ENCODE measurements at regions not wholly inside any gene's neighbourhood (a gene's known extent, or its start where the extent isn't known, plus 50 kb on each side); places are given as distances from the start of the nearest gene placed in this dataset.
"Not testable (repeated sequence)": the region's sequence is repeated elsewhere in the genome, so short reads cannot be mapped to it uniquely, and the experiment has no call there.

GRCh38 chr12:82529101-82529500 lies 157.6 kb upstream of the TMTC2 start:
- DNase-seq (ENCODE audit: low spot score), result no peak

GRCh38 chr12:82529954-82530353 lies 156.8 kb upstream of the TMTC2 start:
- DNase-seq (ENCODE audit: low spot score), result no peak

GRCh38 chr12:82530394-82530793 lies 156.3 kb upstream of the TMTC2 start:
- DNase-seq (ENCODE audit: low spot score), result no peak

GRCh38 chr12:82533341-82533740 lies 153.4 kb upstream of the TMTC2 start:
- DNase-seq (ENCODE audit: low spot score), result no peak

- no peak for DNase-seq (ENCODE audit: low spot score)
Observed at GRCh38 chr12:82537436-82537835, 149.3 kb upstream of the TMTC2 start.

DNA sequence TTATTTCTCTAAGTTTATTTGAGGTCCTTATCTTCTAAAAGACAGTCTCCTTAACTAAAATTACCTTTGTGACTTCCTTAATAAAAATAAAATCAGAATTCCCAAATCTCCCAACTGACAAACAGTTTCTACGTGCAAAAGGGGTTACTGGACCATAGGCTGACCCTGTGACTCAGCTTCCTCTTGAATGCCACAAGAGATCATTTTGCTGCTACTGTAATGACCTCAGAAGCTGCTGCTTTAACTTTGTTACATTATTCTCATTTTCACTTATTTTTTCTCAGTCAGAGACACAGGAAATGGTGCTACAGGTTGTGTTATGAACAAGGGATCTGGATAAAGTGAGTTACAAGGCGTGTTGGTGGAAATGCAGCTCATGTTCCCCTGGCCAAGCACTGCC lies 132.2 kb upstream of the TMTC2 start:
- no peak for DNase-seq (ENCODE audit: low spot score)

- no peak for DNase-seq (ENCODE audit: low spot score)
Observed at GRCh38 chr12:82555699-82556098, 131.0 kb upstream of the TMTC2 start.

GRCh38 chr12:82565966-82566365 lies 120.7 kb upstream of the TMTC2 start:
- DNase-seq (ENCODE audit: low spot score), result no peak

GRCh38 chr12:82567688-82568087 lies 119.0 kb upstream of the TMTC2 start:
- DNase-seq (ENCODE audit: low spot score), result no peak

DNA sequence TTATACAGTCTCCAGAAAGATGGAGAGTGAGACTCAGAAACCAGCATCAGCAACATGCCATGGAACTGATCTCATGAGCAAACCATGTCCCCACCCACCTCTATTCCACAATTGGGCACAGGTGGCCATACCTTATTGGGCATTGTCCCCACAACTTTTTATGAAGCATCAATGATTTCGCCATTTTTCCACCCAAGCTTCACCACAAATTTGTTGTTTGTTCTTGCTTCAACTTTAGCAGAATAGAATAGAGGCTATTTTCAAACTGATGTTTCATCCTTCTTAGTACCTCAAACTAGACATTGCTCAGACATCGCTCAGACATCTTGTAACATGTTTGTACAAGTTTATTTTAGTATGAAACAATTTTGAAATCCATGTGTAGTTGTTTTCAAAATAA lies 112.5 kb upstream of the TMTC2 start:
- DNase-seq (ENCODE audit: low spot score), result no peak

GRCh38 chr12:82578725-82579124 lies 108.0 kb upstream of the TMTC2 start:
- no peak for DNase-seq (ENCODE audit: low spot score)

- DNase-seq (ENCODE audit: low spot score), result no peak
Observed at GRCh38 chr12:82583756-82584155, 103.0 kb upstream of the TMTC2 start.

- DNase-seq (ENCODE audit: low spot score), result no peak
Observed at GRCh38 chr12:82593143-82593542, 93.6 kb upstream of the TMTC2 start.

DNA sequence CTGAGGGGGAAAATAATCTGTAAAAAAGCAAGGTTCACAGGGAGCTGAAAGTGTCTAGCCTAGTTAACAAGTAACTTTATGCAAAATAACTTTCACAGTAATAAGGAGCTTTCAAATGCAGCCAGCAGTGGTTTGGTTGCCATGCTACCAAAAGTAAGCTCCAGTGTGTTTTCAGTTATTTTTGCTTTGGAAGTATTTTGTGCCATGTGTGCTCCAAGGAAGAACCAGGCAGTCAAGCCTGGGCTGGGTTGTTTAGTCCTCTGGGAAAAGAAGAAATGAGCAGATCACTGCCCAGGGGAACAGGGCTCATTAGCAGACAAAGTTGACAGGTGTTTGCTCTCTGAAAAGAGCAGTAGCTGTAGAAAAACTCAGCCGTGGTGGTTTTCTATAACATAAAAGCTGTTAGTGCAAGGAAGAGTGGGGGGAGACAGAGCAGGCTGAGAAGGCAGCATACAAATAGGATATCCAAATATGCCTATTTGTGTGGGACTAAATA lies 92.8 kb upstream of the TMTC2 start:
- DNase-seq (ENCODE audit: low spot score), result no peak

- no peak for DNase-seq (ENCODE audit: low spot score)
Observed at GRCh38 chr12:82595941-82596340, 90.8 kb upstream of the TMTC2 start.

- DNase-seq (ENCODE audit: low spot score), result no peak
Observed at GRCh38 chr12:82596483-82596882, 90.2 kb upstream of the TMTC2 start.

GRCh38 chr12:82600379-82600778 lies 86.3 kb upstream of the TMTC2 start:
- DNase-seq (ENCODE audit: low spot score), result no peak

DNA sequence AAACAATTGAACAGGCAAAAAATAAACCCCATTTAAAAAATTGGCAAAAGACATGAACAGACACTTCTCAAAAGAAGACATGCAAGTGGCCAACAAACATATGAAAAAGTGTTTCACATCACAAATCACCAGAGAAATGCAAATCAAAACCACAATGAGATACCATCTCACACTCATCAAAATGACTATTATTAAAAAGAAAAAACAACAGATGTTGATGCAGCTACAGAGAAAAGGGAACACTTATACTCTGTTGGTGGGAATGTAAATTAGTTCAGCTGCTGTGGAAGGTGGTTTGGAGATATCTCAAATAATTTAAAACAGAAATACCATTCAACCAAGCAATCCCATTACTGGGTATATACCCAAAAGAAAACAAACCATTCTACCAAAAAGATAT lies 83.1 kb upstream of the TMTC2 start:
- DNase-seq (ENCODE audit: low spot score), result not testable (repeated sequence)

GRCh38 chr12:82605115-82605514 lies 81.6 kb upstream of the TMTC2 start:
- no peak for DNase-seq (ENCODE audit: low spot score)

DNA sequence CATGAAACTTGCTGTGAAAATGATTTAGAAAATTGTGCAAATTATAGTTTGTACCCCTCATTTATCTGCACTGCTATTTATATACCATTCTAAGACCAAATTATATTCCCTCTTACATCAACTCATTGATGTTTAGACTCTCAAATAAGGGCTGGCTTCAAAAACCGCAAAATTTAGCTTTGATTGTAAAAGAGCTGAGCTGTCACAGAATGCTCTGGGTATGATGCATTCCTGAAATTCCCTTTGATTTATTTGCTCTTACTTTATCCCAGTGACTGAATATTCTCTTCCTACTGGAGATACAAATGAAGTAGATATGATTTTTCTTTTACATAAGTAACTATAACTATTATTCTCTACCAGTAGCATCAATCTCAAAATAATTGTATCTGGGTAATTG lies 78.0 kb upstream of the TMTC2 start:
- no peak for DNase-seq (ENCODE audit: low spot score)

DNA sequence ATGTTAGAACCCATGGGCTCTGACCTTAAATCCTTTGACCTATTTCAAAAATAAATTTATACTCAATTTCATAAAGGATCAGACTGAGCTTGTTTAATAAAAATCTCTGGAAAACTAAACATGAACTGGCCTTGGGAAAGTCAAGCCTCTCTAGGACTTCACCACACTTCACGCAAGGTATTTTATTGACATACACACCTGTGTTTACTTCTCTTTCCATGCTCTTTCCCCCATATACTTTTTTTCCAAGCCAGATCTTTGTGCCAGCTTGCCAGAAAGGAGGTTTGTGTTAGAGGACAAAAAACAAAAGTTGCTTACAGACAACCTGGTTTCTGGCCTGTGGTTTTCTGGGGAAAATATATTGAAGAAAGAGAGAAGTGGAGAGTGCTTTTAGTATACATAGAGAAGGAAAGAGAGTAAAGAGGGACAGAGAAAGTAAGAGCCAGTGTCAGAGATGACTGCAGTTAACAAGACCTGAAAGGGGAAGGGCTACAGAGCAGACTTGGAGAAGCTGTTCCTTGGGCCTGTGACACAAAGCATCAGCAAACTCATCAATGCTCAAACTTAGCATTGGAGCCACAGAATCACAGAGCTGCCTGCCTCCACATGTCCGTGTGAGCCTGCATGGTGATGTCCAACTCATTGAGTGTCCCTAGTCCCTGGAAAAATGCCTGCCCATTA lies 77.3 kb upstream of the TMTC2 start:
- no peak for DNase-seq (ENCODE audit: low spot score)

- no peak for DNase-seq (ENCODE audit: low spot score)
Observed at GRCh38 chr12:82619644-82620043, 67.1 kb upstream of the TMTC2 start.

DNA sequence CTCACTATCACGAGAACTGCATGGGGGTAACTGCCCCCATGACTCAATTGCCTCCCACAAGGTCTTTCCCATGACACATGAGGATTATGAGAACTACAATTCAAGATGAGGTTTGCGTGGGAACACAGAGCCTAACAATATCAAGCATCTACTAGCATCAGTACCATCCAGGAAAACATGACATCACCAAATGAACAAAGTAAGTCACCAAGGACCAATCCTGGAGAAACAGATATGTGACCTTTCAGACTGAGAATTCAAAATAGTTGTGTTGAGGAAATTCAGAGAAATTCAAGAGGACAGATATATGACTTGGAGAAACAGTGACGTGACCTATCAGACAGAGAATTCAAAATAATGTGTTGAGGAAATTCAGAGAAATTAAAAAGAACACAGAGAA lies 65.8 kb upstream of the TMTC2 start:
- no peak for DNase-seq (ENCODE audit: low spot score)

DNA sequence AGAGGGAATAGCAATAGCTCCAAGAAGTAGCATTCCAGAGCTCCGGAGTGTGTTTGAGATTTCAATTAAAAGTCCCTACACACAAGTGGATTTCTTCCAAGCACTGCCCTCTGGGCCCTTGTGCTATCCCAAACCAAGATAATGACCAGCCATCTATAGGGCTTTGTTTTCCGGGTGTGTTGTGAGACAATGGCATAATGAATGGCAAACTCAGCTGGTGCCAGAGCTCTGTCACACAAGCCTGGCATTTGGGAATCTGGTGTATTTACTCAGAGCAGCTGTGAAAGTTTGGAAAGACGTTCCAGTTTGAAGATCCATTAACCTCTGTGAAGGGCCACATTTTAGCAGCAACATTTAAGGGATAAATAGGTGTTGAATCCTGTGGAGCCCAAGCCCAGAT lies 61.2 kb upstream of the TMTC2 start:
- DNase-seq (ENCODE audit: low spot score), result no peak

Measured in HuH-7 (cell line).